Type B pancreatic cell (in vitro differentiated cells): ENCODE measurements at regions not wholly inside any gene's neighbourhood (a gene's known extent, or its start where the extent isn't known, plus 50 kb on each side); places are given as distances from the start of the nearest gene placed in this dataset.
"Not testable (repeated sequence)": the region's sequence is repeated elsewhere in the genome, so short reads cannot be mapped to it uniquely, and the experiment has no call there.

Source experiments
- DNase-seq: peaks from one replicate; pipeline ENCODE4 v3.0.0; 2021; ENCODE audit warnings: mixed read lengths; ENCODE audit not compliant: unreplicated experiment; ENCODE audit errors: extremely low spot score
- H3K27ac Mint-ChIP-seq: 2 replicates; pipeline ENCODE4 v1.8.0; 2021; ENCODE audit warnings: mild to moderate bottlenecking, mixed read lengths
- H3K27me3 Mint-ChIP-seq: 2 replicates; pipeline ENCODE4 v1.8.0; 2021; ENCODE audit warnings: mixed read lengths
- H3K36me3 Mint-ChIP-seq: 2 replicates; pipeline ENCODE4 v1.8.0; 2021; ENCODE audit warnings: mixed read lengths
- H3K4me1 Mint-ChIP-seq: one replicate; pipeline ENCODE4 v1.8.0; 2021; ENCODE audit warnings: mixed read lengths; ENCODE audit not compliant: unreplicated experiment
- H3K4me3 Mint-ChIP-seq: 2 replicates; pipeline ENCODE4 v1.8.0; 2021; ENCODE audit warnings: mild to moderate bottlenecking, mixed read lengths
- H3K9me3 Mint-ChIP-seq: 2 replicates; pipeline ENCODE4 v1.8.0; 2021; ENCODE audit warnings: mixed read lengths
- TF ChIP-seq, protein P1 (sequence below): fragments of 200-600 bp; sonication (generic); conservative IDR thresholded peaks from 2 replicates; pipeline ENCODE4 v1.5.0; 2021; ENCODE audit warnings: antibody characterized with exemption, mild to moderate bottlenecking

DNA sequence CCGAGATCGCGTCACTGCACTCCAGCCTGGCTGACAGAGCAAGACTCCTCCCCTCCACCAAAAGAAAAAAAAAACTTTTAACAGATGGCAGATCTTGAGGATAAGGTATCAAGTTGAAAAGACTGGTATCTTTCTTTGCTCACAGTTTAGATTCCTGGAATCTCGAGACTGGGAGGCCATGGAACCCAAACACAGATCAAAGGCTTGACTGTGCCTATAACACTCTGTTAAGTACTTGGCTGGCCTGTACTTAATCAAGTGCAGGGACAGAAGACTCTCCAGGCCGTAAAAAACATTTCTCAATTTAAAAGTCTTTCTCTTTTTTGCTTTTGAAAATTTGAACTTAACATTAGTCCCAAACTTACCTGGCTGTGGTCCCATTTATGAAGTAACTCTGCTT lies 107.1 kb upstream of the ZNF516 start:
- H3K9me3 Mint-ChIP-seq, result peaks cover 4% of the 10 kb centered on the region
- H3K27me3 Mint-ChIP-seq, result no peaks in the 10 kb centered on the region
- H3K36me3 Mint-ChIP-seq, result no peaks in the 10 kb centered on the region
- peaks cover 5% of the 10 kb centered on the region for H3K4me1 Mint-ChIP-seq
- TF ChIP-seq, protein P1, sequence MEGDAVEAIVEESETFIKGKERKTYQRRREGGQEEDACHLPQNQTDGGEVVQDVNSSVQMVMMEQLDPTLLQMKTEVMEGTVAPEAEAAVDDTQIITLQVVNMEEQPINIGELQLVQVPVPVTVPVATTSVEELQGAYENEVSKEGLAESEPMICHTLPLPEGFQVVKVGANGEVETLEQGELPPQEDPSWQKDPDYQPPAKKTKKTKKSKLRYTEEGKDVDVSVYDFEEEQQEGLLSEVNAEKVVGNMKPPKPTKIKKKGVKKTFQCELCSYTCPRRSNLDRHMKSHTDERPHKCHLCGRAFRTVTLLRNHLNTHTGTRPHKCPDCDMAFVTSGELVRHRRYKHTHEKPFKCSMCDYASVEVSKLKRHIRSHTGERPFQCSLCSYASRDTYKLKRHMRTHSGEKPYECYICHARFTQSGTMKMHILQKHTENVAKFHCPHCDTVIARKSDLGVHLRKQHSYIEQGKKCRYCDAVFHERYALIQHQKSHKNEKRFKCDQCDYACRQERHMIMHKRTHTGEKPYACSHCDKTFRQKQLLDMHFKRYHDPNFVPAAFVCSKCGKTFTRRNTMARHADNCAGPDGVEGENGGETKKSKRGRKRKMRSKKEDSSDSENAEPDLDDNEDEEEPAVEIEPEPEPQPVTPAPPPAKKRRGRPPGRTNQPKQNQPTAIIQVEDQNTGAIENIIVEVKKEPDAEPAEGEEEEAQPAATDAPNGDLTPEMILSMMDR, result no peak
- H3K4me3 Mint-ChIP-seq, result no peak overlapping the region
- no peak overlapping the region for H3K27ac Mint-ChIP-seq
- DNase-seq, result no peak

DNA sequence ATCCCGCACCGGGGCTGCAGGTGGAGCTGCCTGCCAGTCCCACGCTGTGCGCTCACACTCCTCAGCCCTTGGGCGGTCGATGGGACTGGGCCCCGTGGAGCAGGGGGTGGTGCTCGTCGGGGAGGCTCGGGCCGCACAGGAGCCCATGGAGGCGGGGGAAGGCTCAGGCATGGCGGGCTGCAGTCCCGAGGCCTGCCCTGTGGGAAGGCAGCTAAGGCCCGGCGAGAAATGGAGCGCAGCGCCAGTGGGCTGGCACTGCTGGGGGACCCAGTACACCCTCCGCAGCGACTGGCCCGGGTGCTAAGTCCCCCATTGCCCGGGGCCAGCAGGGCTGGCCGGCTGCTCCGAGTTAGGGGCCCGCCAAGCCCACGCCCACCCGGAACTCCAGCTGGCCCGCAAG lies 105.0 kb upstream of the ZNF516 start:
- H3K4me1 Mint-ChIP-seq, H3K4me3 Mint-ChIP-seq, H3K27me3 Mint-ChIP-seq, H3K9me3 Mint-ChIP-seq, H3K27ac Mint-ChIP-seq, H3K36me3 Mint-ChIP-seq: not testable (repeated sequence)
- DNase-seq, result peak; percentile 68

DNA sequence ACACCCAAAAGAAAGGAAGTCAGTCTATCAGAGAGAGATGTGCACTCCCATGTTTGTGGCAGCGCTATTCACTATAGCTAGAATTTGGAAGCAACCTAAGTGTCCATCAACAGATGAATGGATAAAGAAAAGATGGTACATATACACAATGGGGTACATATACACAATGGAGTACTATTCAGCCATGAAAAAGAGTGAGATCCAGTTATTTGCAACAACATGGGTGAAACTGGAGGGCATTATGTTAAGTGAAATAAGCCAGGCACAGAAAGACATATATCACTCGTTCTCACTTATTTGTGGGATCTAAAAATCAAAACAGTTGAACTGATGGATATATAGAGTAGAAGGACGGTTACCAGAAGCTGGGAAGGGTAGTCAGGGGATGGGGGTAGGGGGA lies 99.9 kb upstream of the ZNF516 start:
- no peak for DNase-seq
- no peaks in the 10 kb centered on the region for H3K36me3 Mint-ChIP-seq
- H3K27ac Mint-ChIP-seq, result no peak overlapping the region
- H3K4me1 Mint-ChIP-seq, result peaks cover 18% of the 10 kb centered on the region
- no peak overlapping the region for H3K4me3 Mint-ChIP-seq
- H3K27me3 Mint-ChIP-seq, result peaks cover 4% of the 10 kb centered on the region
- TF ChIP-seq, protein P1, result no peak
- H3K9me3 Mint-ChIP-seq, result peaks cover 4% of the 10 kb centered on the region

DNA sequence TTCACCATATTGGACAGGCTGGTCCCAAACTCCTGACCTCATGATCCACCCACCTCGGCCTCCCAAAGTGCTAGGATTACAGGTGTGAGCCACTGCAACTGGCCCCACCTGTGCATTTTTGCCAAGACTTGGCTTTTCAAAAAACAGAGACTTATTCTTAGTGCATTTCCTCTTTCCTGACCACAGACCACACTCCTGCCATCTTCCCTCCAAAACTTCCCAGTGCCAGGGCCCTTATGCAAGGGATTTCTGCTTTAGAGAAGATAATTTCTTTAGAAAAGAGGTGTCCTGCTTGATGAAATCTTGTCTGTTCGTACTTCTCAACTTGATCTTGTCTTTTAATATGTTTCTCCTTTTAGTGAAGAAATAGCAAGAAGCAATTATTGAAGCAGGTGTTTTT lies 98.8 kb upstream of the ZNF516 start:
- Mint-ChIP-seq H3K4me3 (no peak overlapping the region), H3K27me3 (peaks cover 4% of the 10 kb centered on the region), H3K9me3 (no peaks in the 10 kb centered on the region)

DNA sequence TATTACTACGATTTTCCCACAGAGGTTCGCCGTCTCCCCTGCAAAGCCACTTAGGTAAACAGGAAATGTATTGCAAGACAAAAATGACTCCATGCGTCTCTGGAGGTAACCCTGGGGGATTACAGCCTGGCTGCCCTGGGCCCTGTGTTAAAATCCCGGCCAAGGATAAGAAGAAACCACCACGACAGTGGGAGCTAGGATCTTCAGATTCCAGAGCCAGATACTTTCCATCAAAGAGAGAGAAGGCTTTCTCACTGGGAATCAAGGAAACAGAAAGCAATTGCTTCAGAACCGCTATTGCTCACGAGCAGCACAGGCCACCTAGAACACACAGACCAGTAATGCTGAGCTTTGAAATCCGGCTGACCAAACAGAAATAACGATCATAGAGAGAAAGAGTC lies 97.9 kb upstream of the ZNF516 start:
- peak overlapping the region; percentile 48 for H3K27ac Mint-ChIP-seq
- no peaks in the 10 kb centered on the region for H3K36me3 Mint-ChIP-seq
- no peaks in the 10 kb centered on the region for H3K9me3 Mint-ChIP-seq
- H3K27me3 Mint-ChIP-seq, result peaks cover 4% of the 10 kb centered on the region
- H3K4me3 Mint-ChIP-seq, result no peak overlapping the region
- TF ChIP-seq, protein P1, result no peak
- H3K4me1 Mint-ChIP-seq, result peaks cover 35% of the 10 kb centered on the region
- peak; percentile 39 for DNase-seq

More for the DNA sequence above, 98.8 kb upstream of the ZNF516 start:
- TF ChIP-seq, protein P1, result no peak
- no peak for DNase-seq
- Mint-ChIP-seq H3K36me3 (no peaks in the 10 kb centered on the region), H3K27ac (no peak overlapping the region), H3K4me1 (peaks cover 29% of the 10 kb centered on the region)

DNA sequence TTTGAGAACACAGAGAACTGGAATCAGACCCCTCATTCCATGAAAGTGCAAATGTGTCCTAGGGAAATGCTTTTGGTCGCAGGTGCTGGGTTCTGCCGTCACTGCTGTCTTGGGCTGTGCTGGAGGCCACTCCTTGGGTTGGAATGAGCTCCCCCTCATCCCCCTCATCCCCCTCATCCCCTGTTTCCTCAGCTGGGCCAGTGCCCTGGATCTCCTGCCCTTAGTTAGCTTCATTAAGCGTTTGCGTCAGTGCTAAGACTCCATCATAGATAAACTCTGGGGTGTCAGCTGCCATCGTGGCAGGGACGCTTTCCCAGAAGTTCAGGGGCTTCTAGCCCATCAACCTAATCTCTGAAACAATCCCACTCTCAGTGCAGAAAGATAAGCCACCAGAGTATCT lies 97.1 kb upstream of the ZNF516 start:
- Mint-ChIP-seq H3K27ac (no peak overlapping the region), H3K4me1 (peaks cover 35% of the 10 kb centered on the region), H3K4me3 (no peak overlapping the region), H3K36me3 (no peaks in the 10 kb centered on the region), H3K27me3 (peaks cover 4% of the 10 kb centered on the region), H3K9me3 (no peaks in the 10 kb centered on the region)
- no peak for DNase-seq
- TF ChIP-seq, protein P1, result no peak
